ENCODE measurements at regions not wholly inside any gene's neighbourhood (a gene's known extent, or its start where the extent isn't known, plus 50 kb on each side); places are given as distances from the start of the nearest gene placed in this dataset.

DNA sequence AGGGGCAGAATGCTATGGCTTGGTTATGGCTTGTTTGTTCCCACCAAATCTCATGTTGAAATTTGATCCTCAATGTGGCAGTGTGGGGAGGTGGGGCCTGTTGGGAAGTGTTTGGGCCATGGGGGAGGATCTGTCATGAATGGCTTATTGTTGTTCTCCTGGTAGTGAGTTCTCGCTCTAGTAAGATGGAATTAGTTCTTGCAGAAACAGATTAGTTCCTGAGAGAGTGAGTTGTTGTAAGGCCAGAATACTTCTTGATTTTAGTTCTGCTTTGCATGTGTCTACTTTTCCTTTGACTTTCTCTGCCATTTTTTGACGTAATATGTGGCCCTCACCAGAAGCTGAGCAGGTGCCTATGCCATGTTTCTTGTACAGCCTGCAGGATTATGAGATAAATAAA is 188.2 kb downstream of the KIF20B start:
- H3K4me1 ChIP-seq (replicated peaks in 1 of 2), result no peaks in the 10 kb centered on the region
- H3K9me3 ChIP-seq (replicated peaks in 1 of 3), result no peaks in the 10 kb centered on the region
- TF ChIP-seq, protein P1, sequence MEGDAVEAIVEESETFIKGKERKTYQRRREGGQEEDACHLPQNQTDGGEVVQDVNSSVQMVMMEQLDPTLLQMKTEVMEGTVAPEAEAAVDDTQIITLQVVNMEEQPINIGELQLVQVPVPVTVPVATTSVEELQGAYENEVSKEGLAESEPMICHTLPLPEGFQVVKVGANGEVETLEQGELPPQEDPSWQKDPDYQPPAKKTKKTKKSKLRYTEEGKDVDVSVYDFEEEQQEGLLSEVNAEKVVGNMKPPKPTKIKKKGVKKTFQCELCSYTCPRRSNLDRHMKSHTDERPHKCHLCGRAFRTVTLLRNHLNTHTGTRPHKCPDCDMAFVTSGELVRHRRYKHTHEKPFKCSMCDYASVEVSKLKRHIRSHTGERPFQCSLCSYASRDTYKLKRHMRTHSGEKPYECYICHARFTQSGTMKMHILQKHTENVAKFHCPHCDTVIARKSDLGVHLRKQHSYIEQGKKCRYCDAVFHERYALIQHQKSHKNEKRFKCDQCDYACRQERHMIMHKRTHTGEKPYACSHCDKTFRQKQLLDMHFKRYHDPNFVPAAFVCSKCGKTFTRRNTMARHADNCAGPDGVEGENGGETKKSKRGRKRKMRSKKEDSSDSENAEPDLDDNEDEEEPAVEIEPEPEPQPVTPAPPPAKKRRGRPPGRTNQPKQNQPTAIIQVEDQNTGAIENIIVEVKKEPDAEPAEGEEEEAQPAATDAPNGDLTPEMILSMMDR (IDR thresholded peaks at IDR 0.05), result no peak
- TF ChIP-seq POLR2A (IDR thresholded peaks at IDR 0.05), result no peak
- DNase-seq, result no peak
- intact Hi-C loops (cut with DNase I), result no loop called here
- 74 to 88% (median 78%) methylated on average over 2 of the region's 2 CpGs for WGBS, 4 donors
- H3K36me3 ChIP-seq (replicated peaks in 1 of 2), result no peaks in the 10 kb centered on the region
- peak overlapping the region in 2 of 5 donors; percentile 16 to 69 for H3K27ac ChIP-seq
- H3K4me3 ChIP-seq, result no peak overlapping the region
- no peaks in the 10 kb centered on the region for H3K27me3 ChIP-seq

DNA sequence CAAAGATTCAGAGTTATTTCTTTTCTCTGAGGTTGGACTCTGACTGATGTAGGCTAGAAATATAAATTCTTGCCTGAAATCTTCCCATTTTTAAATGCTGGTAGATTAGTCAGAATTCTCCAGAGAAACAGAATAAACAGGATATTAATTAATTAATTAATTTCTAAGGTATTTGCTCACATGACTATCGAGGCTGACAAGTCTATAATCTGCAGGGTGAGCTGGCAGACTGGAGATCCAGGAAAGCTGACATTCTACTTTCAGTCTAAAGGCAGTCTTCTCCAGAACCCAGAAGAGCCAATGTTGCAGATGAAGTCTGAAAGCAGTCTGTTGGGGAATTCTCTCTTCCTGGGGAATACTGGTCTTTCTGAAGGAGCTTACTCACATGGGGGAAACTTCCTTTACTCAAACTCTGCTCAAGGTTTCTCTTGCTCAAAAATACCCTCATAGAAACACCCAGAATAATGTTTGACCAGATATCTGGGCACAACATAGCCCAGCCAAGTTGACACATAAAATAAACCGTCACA is 189.7 kb downstream of the KIF20B start:
- Histone ChIP-seq H3K9me3 (replicated peaks in 1 of 3) (no peaks in the 10 kb centered on the region), H3K4me3 (no peak overlapping the region), H3K36me3 (replicated peaks in 1 of 2) (no peaks in the 10 kb centered on the region), H3K4me1 (replicated peaks in 1 of 2) (no peaks in the 10 kb centered on the region), H3K27ac (no peak overlapping the region), H3K27me3 (no peaks in the 10 kb centered on the region)
- TF ChIP-seq POLR2A (IDR thresholded peaks at IDR 0.05), result no peak
- TF ChIP-seq, protein P1 (IDR thresholded peaks at IDR 0.05), result no peak
- WGBS, 4 donors, result 57 to 73% (median 62%) methylated on average over 2 of the region's 2 CpGs
- DNase-seq, result no peak
- intact Hi-C loops (cut with DNase I), result no loop called here

DNA sequence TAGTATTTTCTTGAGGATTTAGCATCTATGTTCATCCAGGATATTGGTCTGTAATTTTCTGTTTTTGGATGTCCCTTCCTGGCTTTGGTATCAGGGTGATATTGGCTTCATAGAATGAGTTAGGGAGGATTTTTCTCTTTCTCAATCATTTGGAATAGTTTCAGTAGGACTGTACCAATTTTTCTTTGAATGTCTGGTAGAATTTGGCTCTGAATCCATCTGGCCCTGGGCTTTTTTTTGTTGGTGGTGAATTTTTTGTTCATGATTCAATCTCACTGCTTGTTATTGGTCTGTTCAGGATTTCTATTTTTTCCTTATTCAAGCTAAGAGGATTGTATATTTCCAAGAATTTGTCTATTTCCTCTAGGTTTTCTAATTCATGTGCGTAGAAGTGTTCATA is 192.7 kb downstream of the KIF20B start:
- no peak overlapping the region for H3K4me3 ChIP-seq
- intact Hi-C loops (cut with DNase I), result no loop called here

DNA sequence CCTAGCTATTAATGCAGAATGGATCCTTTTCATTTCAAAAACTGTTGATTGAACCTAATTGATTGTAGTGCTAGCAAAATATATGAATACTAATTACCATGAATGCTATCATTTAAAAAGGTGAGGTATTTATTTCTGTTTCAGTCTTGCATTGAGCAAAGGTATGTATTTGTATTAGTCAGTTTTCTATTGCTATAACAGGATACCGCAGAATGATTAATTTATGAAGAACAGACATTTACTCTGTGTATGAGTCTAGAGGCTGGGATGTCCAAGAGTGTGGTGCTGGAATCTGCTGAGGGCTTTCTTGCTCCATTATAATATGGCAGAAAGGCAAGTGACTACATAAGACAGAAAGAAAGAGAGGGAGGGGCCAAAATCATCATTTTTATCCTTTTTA is 199.2 kb downstream of the KIF20B start:
- Histone ChIP-seq H3K9me3 (replicated peaks in 1 of 3) (peaks cover 0 to 4% (median 0%) of the 10 kb centered on the region in 3 donors), H3K4me1 (replicated peaks in 1 of 2) (no peaks in the 10 kb centered on the region), H3K27ac (no peak overlapping the region), H3K36me3 (replicated peaks in 1 of 2) (no peaks in the 10 kb centered on the region), H3K4me3 (no peak overlapping the region), H3K27me3 (no peaks in the 10 kb centered on the region)
- TF ChIP-seq, protein P1 (IDR thresholded peaks at IDR 0.05), result no peak
- no peak for TF ChIP-seq POLR2A (IDR thresholded peaks at IDR 0.05)
- no peak for DNase-seq
- WGBS, 4 donors, result 85 to 94% (median 89%) methylated on average over 1 of the region's 1 CpG
- intact Hi-C loops (cut with DNase I), result no loop called here

More for the DNA sequence above, 192.7 kb downstream of the KIF20B start:
- Histone ChIP-seq H3K9me3 (replicated peaks in 1 of 3) (peaks cover 0 to 4% (median 0%) of the 10 kb centered on the region in 3 donors), H3K4me1 (replicated peaks in 1 of 2) (no peaks in the 10 kb centered on the region), H3K36me3 (replicated peaks in 1 of 2) (no peaks in the 10 kb centered on the region), H3K27ac (no peak overlapping the region), H3K27me3 (no peaks in the 10 kb centered on the region)
- no peak for TF ChIP-seq POLR2A (IDR thresholded peaks at IDR 0.05)
- TF ChIP-seq, protein P1 (IDR thresholded peaks at IDR 0.05), result no peak
- WGBS, 4 donors, result 78 to 100% (median 92%) methylated on average over 1 of the region's 1 CpG
- no peak for DNase-seq

Data from adrenal gland (tissue), 9 donors.